G401.6 (cell line): ENCODE measurements at regions not wholly inside any gene's neighbourhood (a gene's known extent, or its start where the extent isn't known, plus 50 kb on each side); places are given as distances from the start of the nearest gene placed in this dataset.
A peak's percentile ranks its signal among the peaks of the same experiment; 100 is the strongest.

Experiments used
- FAIRE-seq: peaks from 2 replicates; lab custom pipeline; 2012; peaks lifted over from hg19 to GRCh38; lab: Jason Lieb, UNC

DNA sequence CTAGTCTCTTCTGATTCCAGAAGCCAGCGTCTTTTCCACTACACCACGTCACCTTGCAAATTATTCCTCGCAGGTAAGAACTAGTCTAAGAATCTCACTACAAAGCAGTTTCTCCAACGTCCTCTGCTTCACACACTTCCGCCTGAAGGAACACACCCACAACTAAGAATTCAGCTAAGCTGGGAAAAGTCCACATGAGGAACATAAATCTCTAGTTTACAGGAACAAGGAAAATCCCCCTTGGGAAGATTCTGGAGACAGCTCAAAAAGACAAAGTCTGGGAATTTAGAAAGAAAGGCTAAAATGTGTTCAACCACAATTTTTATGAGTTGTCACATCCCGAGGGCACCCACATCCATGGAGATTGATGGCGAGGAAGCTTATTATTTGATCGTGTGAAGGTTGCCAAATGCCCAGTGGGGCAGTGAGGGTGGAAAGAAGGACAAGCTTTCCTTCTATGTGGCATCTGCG, 780.2 kb upstream of the TBX3 start:
- no peak for FAIRE-seq

DNA sequence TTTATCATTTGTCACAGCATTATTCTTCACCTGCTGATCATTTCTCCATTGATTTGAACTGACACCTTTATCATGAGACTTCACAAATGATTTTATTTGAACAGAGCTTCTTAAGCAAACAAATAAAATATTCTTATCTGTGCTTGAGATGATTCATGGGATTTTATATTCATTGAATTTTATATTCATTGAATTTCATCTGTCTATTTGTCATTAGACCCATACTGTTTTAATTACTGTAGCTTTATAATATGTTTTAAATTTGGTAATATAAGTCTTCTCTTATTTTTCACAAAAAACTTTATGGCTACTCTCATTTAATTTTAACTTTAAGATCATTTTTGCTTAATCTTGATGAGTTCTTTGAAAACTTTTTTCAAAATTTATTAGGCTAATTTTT, 777.4 kb upstream of the TBX3 start:
- FAIRE-seq: peak; percentile 79

DNA sequence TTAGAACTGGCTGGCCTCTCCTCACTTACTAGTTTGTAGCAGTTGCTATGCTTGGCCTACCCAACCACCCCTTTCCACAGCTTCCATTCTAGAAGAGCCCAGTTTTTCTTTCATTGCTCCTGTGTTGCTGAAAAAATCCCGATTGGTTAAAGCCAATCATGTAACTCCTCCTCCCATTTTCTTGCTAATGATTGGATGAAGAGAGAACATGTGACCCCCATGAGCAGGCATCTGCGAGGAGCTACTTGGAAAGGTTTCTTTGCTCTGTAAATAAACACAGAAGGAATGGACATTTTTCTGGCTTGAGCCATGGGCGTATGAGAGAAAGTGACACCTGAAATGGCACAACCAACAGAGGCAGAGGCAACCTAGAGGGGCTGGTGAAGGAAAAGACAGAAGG, 773.8 kb upstream of the TBX3 start:
- FAIRE-seq: no peak

DNA sequence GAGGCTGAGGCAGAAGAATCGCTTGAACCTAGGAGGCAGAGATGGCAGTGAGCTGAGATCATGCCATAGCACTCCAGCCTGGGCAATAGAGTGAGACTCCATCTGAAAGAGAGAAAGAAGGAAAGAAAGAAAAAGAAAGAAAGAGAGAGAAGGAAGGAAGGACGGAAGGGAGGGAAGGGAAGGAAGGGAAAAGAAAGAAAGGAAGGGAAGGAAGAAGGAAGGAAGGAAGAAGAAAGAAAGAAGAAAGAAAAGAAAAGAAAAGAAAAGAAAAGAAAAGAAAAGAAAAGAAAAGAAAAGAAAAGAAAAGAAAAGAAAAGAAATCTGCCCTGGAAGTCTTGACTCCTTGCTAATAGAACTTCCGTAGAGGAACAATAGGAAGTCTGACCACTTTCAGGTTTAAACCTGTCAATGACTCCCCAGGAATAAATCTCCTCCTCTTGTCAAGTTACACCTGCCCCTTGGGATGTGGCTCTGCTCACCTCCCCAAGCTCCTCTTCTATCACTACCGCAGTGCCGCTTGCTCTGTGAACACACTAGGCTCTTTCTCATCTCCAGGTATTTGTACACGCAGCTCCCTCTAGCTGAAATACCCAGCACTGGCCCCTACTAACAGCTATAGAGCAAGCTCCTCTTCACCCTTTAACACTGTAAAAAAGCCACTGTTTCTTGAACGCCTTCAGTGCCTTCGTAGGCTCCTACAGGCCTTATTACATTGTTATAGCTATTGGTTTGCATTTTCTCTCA, 773.1 kb upstream of the TBX3 start:
- no peak for FAIRE-seq

DNA sequence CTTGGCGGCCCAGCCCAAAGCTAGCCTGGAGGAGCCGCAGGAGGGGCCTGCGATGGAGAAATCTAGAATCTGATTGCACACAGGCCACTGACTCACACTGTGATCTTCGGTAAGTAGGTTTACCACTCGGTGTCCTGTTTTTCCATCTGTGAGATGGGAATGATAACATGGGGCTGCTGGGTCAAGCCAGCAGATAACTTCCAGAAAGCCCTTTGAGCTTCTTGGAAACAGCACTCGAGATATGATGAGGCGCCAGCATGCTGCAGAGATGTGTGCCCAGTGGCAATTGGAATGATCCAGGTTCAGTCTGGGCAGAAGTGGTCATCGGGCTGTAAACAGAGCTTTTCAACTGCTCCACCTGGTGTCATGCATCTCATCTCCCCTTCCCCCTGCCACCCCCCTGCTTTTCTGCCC, 771.3 kb upstream of the TBX3 start:
- FAIRE-seq: no peak

DNA sequence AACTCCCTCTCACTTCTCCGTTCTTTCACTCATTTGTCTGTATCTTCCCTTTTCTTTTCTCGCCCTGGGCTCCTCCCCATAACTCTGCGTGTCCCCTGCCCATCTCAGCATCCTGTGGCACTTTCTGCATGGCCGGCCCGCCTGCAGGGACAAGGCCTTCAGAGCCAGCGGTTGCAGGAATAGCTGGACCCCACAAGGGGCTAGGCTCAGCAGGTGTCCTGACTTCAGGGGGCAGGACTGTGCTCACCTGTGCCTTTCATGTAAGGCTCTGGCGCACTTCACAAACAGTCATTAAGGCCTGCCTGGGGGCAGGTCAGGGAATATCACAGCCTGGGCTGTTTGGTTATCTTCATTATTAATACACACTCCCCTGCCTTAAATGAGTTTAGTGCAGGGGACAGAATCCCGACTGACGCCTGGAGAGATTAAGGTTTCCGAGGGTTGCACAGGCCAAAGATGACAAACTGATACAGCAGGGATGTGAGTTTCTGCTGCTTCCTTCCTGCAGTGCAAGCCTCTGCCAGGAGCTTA, 768.8 kb upstream of the TBX3 start:
- FAIRE-seq: no peak

DNA sequence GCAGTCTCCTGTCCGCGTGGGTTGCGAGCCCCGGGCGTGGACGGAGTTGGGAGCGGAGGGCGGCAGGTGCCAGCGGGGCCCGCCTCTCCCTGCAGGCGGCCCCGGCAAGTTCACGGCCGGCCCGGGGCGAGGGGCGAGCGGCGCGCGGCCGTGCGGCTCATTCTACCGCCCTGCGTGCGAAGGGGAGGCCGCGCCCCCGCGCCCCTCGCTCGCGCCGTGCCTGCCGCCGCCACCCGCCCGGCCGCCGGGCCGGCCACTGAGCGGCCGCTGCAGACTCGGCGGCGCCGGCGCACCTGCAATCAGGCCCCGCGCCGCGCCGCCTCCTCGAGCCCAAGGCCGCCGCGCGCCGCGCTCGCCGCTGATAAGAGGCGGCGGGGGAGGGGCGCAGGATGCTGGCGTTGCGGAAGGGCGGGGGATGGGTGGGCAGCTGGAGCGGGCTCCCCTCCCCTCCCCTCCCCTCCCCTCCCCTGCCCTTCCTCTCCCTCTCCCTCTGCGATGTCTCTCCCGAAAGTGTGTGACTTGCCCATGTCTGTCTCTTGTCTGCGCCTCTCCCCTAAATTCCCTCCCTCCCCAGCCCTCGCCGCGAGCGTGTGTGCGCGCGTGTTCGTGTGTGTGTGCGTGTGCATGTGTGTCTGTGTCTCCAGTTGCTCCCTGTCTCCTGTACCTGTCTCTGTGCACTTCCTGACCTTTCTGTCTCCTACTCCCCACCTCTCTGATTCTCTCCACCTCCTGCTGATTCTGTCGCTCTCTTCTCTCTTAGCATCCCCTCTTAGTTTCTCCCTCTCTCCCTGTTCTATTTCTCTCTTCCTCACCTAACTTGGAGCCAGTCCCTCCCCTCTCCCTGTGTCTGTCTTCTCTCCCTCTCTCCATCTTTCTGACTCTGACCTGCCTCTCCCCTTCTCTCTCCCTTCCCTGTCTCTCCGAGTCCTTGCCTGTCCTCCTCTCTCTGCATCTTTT, 768.1 kb upstream of the TBX3 start:
- no peak for FAIRE-seq

DNA sequence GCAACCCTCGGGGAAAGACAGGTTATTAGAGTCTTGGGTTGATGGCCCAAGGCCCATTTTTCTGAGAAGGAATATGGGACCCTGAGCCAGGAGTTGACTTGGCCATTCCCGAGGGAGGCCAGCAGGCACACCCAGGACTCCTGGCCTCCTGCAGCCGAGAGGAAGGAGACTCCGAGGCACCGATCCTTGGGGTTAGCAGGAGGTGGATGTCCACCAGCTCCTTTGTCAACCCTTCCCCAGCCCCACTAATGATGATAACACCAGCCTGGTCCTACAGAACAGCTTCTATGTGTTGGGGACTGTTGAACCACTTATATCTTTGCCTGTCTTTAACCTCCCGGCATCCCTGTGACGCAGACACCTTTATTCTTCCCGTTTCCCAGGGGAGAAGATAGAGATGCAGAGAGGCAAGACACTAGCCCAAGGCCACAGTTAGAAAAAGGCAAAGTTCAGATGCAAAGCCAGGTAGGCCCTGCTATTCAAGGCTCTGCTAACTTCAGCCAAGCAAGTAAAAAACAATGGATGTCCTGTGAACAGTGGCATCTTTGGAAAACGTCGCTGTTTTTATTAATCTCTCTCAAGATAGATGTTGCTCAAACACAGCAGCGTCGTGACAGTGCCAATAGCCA, 767.3 kb upstream of the TBX3 start:
- no peak for FAIRE-seq

DNA sequence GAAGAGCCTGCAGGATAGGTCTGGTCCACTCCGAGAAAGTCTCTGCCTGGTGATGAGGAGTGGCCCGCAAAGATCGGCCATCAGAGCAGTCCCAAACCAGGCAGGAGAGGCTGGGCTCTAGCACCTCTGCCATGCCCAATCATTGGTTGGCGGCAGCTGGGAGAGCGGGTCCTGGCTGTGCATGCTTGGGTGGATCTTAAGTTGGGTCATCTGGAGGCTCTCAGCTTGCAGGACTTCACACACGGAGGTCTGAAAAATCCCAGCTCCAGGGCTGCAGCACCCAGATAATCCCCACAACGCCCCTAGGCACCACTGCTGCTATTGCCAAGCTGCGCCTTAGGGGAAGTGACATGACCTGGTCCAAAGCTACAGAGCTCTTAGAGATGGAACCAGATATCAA, 766.7 kb upstream of the TBX3 start:
- no peak for FAIRE-seq

DNA sequence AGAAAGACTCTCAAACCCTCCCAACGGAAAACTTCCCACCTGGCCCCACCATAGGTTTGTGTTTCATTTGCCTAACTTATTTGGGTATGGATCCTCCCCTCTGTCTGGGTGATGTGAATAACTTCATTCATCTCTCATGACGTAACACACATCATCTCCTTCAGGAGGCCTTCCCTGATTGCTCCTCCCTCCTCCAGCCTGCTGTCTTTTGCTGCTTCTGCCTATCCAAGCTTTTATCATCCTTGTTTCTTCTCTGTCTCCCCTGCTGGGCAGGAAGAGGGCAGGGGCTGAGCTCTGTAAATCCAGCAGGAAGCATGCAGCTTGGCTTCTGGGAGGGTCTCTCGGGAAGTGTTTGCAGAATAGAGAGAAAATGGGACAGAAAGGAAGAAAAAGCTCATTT, 766.0 kb upstream of the TBX3 start:
- FAIRE-seq: no peak

DNA sequence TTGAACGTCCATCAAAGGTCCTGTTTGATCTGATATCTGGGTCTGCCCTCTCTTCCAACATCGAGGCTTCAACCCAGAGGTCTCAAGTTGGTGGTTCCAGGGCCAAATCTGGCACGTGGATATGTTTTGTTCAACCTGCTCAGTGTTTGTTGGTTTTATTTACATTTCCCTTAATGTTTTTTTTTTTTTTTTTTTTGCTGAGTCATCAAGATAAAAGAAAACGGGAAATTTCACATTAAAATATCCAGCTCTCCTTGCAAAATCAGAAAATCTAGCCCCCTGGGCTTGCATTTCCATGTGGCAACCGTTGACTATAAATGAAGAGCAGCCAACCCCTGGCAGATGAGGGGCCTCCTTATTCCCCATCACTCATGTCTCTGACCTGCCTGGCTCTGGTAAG, 765.6 kb upstream of the TBX3 start:
- no peak for FAIRE-seq

DNA sequence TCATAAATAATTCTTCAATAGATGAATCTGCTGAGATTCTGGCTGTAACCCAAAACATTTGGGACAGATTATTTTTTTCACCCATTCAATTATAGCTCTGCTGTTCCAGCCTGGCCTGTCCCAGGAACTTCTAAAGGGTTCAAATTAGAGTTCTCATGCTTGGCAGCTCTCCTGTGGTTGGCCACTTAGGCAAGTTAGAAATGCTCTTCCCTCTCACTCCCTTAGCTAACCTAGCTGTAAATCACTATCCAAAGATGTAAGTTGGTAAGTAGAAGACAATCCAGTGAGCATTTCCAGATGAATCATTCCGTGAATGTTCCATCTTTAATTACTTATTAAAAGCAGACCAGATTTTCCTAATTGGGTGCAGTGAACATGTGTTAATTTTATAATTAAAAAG, 760.4 kb upstream of the TBX3 start:
- FAIRE-seq: no peak

DNA sequence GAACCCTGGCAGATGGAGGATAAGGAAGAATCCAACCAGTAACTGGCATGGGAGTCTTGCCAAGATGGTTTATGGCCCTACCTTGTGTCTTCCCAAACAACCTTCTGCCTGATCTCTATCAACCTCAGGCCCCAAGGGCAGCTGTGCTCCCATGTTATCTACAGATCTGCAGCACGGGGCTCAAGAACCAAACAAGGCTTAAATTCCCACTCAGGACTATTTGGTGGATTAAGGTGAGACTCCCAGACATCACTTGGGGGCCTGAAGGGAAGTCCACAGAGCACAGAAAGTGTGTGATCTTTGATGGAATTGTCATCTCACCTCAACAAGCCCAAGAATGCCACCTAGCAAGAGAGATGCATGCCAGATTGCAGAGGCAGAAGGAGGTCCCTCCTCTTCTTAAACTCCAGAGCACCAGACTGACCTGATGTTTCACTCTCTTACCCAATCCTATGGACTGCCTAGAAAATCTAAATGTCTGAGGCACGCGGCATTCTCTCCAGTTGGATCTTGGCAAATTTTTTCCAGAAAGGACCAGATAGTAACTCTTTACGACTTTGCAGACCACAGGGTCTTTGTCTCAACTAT, 759.5 kb upstream of the TBX3 start:
- FAIRE-seq: no peak

DNA sequence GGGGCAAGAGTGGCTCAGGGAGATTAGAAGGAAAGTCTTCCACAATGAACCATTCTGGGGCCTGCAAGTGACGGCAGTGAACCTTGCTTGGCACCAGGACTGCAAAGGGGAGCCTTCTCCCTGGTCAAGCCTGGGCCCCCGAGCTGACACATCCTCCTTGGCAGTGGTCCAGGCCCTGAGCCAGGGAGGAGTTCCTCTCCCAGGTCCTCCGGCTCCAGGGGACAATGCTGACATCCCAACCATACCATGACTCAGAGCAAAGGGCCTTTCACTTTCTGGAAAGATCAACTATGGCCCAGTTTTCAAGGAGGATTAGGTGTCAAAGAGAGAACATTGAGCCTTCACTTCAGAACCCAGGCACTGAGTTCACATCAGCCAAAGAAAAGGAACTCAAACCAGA, 756.5 kb upstream of the TBX3 start:
- no peak for FAIRE-seq

DNA sequence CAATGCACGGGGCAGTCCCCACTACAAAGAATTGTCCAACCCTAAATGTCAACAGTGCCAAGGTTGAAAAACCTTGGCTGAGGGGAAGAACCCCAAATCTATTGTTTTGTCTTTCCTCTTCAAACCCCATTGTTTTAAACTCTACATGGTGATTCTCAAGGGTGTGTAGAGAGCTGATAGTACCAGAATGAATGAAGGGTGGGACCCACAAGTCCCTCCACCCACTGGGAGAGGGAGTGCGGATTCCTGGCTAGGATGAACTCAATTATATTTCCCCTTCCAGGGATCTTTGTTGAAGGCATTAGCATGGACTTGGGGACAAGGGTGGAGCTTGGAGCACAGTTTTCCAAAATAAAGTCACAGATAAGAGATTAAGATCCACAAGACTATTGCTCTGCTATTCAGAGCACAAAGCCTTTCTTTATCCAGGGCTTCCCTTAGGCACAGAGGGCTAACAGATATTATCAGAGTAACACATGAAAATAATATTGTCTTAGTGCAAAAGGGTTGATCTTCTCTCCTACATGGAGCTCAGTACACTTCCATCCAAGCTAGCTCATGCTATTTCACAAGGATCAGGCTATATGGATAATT, 755.1 kb upstream of the TBX3 start:
- no peak for FAIRE-seq

DNA sequence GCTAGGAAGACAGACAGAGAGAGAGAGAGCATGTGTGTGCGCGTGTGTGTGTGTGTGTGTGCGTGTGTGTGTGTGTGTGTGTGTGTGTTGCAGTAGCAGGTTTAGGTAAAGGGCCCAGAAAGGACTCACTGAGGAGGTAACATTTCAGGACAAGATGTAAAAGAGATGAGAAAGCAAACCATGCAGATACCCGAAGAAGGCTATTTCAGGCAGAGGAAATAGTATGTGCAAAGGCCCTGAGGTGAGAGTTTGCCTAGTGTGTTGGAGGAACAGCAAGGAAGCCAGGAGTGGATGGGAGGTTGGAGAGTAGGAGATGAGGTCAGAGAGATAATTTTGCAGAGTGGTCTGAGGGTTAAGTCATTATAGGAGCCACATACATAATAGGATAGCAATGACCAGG, 754.3 kb upstream of the TBX3 start:
- no peak for FAIRE-seq

DNA sequence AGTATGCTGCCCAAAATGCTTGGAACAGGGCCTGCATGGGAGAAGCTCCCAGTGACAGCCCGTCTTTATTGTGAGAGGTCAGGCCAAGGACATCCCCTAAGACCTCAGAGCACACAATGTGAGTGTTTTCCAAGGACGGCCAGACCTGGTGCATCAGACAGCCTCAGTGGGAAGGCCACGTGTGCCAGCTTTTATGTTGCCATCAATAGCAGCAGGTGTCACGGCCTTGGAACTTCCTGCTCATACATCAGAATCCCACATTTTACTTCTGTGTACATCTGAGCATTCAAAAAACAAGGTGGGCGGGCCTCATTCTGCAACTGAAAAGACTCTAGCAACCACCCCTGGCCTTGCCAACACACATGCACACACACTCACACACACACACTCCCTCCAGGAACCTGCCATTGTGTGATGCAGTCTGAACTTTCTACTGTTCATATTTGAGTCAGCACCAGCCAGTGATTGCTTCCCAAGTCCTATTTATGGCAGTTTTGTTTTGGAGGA, 753.1 kb upstream of the TBX3 start:
- no peak for FAIRE-seq

DNA sequence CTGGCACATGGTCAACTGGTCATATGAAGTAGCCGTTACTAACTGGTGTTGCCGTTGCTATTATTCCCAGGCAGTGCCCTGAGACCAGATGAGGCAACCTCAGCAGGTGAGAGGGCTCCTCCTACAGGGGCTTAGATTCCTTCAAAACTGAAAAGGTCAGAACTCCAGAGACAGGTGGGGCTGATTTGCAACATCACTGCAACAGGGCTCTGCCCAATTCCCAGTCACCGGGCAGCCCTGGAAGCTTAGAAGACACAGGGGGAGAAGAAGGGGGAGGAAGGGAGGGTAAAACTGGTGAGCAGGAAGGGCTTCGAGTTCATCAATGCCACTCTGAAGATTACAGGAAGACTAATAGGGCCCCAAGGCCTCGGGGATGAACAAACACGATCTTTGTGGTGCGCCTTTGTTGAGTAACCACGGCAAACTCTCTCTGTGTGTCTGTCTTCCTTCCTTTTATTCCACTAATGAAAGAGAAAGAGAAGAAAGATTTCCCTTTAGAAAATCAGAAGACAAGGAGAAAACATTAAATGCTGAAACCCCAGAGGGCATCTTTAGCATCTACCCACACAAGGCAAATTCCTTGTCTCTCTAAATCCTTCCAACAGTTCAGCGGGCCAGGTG, 749.1 kb upstream of the TBX3 start:
- no peak for FAIRE-seq

DNA sequence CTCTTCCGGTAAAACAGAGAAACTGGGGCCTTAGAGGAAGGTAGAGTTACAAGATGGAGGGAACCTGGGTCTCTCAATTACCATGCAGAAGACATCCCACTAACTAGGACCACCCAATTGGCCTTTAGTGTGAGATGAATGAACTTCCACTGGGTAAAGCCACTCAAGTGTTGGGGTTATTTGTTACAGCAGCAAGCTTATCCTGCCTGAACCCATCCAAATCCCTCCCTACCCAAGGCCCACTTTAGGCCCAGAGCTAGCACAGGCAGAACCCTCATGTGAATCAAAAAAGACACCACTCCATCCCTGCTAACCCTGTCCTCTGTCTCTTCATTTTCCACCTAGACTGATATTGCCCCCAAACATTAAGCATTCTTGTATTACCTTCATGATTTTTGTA, 746.7 kb upstream of the TBX3 start:
- FAIRE-seq: no peak

DNA sequence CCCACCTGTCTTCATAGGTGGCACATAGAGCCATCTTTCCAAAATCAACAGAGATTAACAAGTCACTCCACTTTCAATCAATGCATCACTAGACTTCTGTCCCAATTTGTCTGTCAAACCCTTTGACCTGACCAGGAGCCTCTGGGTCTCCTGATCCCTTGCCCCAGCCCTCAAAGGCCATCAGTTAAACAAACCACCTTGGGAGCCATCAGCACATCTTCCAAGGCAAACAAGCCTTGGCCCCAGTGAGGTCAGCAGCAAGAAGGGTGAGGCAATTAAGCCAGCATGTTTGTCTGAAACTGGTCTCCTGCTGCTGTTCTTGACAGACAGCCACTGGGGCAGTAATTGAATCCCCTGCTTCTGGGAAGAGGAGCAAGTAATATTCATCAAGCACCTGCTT, 742.8 kb upstream of the TBX3 start:
- no peak for FAIRE-seq

DNA sequence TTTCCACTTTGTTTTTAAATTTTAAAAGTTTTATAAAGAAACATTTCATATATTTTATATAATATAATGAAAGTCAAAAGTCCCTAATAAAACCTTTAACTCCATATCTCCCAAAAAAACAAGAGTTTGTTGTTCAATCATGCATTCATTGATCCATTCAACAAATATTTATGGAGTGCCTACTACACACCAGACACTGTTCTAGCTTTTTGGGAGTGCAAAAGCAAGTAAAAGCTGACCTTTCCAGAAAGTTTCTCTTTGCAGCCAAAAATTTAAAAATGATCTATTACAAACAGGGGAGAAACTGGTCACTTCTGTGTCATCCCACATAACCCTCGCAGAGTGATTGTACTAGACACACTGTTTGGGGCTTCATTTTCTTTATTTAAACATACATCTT, 740.0 kb upstream of the TBX3 start:
- no peak for FAIRE-seq
